Fibroblast of lung (primary cell): ENCODE measurements at regions not wholly inside any gene's neighbourhood (a gene's known extent, or its start where the extent isn't known, plus 50 kb on each side); places are given as distances from the start of the nearest gene placed in this dataset.
A peak's percentile ranks its signal among the peaks of the same experiment; 100 is the strongest.

Experiments
- DNase-seq, 2 donors: peaks; one replicate each; pipeline versions ENCODE4 v3.0.0 to v3.0.0-alpha.2; 2010; ENCODE audit warnings: low read depth in 2 of 2
- H2AFZ ChIP-seq: 2 replicates; pipeline ENCODE4 v1.5.1; 2012; ENCODE audit warnings: low read length, control low read depth, inconsistent platforms
- H3K27ac ChIP-seq: 2 replicates; pipeline ENCODE4 v1.5.1; 2011; ENCODE audit warnings: low read length, control low read depth; ENCODE audit not compliant: insufficient read depth
- H3K27me3 ChIP-seq: 2 replicates; pipeline ENCODE4 v1.5.1; 2011; ENCODE audit warnings: mild to moderate bottlenecking, low read length; ENCODE audit not compliant: control insufficient read depth, insufficient read depth
- H3K36me3 ChIP-seq: 2 replicates; pipeline ENCODE4 v1.5.1; 2011; ENCODE audit warnings: low read length; ENCODE audit not compliant: control insufficient read depth, insufficient read depth
- H3K4me1 ChIP-seq: 2 replicates; pipeline ENCODE4 v1.5.1; 2011; ENCODE audit warnings: low read length; ENCODE audit not compliant: control insufficient read depth, insufficient read depth; ENCODE audit errors: extremely low read depth
- H3K4me2 ChIP-seq: 2 replicates; pipeline ENCODE4 v1.5.1; 2011; ENCODE audit warnings: low read length, control low read depth; ENCODE audit not compliant: insufficient read depth; ENCODE audit errors: extremely low read depth
- H3K4me3 ChIP-seq, 4 experiments: fragments of 200-600 bp in 1 of 4; sonication (generic) in 1 of 4; replicated peaks in 1 of 4; 2 replicates each; pipeline ENCODE4 v1.5.1; 2011 to 2016; ENCODE audit warnings: low read length in 4 of 4, low read depth in 3 of 4, mild to moderate bottlenecking in 3 of 4, control low read depth in 2 of 4, inconsistent platforms in 1 of 4, mixed read lengths in 1 of 4; ENCODE audit not compliant: insufficient read depth in 1 of 4; ENCODE audit errors: control extremely low read depth in 1 of 4
- H3K79me2 ChIP-seq: 2 replicates; pipeline ENCODE4 v1.5.1; 2012; ENCODE audit warnings: mild to moderate bottlenecking, low read length, inconsistent platforms; ENCODE audit not compliant: control insufficient read depth, insufficient read depth
- H3K9ac ChIP-seq: 2 replicates; pipeline ENCODE4 v1.5.1; 2011; ENCODE audit warnings: mild to moderate bottlenecking, low read length, control low read depth; ENCODE audit not compliant: insufficient read depth
- H3K9me3 ChIP-seq: 2 replicates; pipeline ENCODE4 v1.5.1; 2012; ENCODE audit warnings: low read depth, low read length; ENCODE audit not compliant: control insufficient read depth, insufficient read depth
- H4K20me1 ChIP-seq: 2 replicates; pipeline ENCODE4 v1.5.1; 2011; ENCODE audit warnings: low read length; ENCODE audit not compliant: control insufficient read depth, insufficient read depth; ENCODE audit errors: extremely low read depth
- CTCF ChIP-seq, 2 donors: IDR thresholded peaks in 1 of 2; conservative IDR thresholded peaks in 1 of 2; 1 replicate in 1 of 2; 2 replicates in 1 of 2; pipeline ENCODE4 v1.5.1; 2011 to 2012; ENCODE audit warnings: low read length in 2 of 2, control low read depth in 1 of 2, inconsistent platforms in 1 of 2, low read depth in 1 of 2, mild to moderate bottlenecking in 1 of 2
- EZH2 ChIP-seq: IDR thresholded peaks from 2 replicates; pipeline ENCODE4 v1.5.1; 2012; ENCODE audit warnings: low read length, control low read depth, mild to moderate bottlenecking; ENCODE audit errors: missing control alignments

- no peaks in the 10 kb centered on the region for H4K20me1 ChIP-seq
- H3K9me3 ChIP-seq, result no peaks in the 10 kb centered on the region
- H3K9ac ChIP-seq, result no peak overlapping the region
- H3K27ac ChIP-seq, result no peak overlapping the region
- no peaks in the 10 kb centered on the region for H3K27me3 ChIP-seq
- H3K4me3 ChIP-seq, result no peak overlapping the region
- no peaks in the 10 kb centered on the region for H3K36me3 ChIP-seq
- H3K4me1 ChIP-seq, result peaks cover 2% of the 10 kb centered on the region
- H2AFZ ChIP-seq, result no peak overlapping the region
- TF ChIP-seq EZH2, result no peak
- TF ChIP-seq CTCF (conservative IDR thresholded peaks at IDR 0.05 in 1 of 2, IDR thresholded peaks at IDR 0.05 in 1 of 2; ENCODE audit: low read depth in 1 of 2, low read length in 2 of 2), result no peak
- peak; percentile 1 to 69 for DNase-seq
- H3K4me2 ChIP-seq, result no peak overlapping the region
- H3K79me2 ChIP-seq, result no peaks in the 10 kb centered on the region
Observed at GRCh38 chr2:183666031-183666430, 541.8 kb downstream of the NUP35 start.

GRCh38 chr2:183671233-183671632 lies 547.0 kb downstream of the NUP35 start:
- Histone ChIP-seq H3K36me3 (no peaks in the 10 kb centered on the region), H3K4me1 (no peaks in the 10 kb centered on the region), H3K4me3 (no peak overlapping the region), H2AFZ (no peak overlapping the region), H3K9me3 (no peaks in the 10 kb centered on the region), H3K79me2 (no peaks in the 10 kb centered on the region), H3K4me2 (no peak overlapping the region), H3K27ac (no peak overlapping the region), H3K27me3 (no peaks in the 10 kb centered on the region), H3K9ac (no peak overlapping the region), H4K20me1 (no peaks in the 10 kb centered on the region)
- no peak for DNase-seq
- TF ChIP-seq EZH2 (no peak), CTCF (conservative IDR thresholded peaks at IDR 0.05 in 1 of 2, IDR thresholded peaks at IDR 0.05 in 1 of 2; ENCODE audit: low read depth in 1 of 2, low read length in 2 of 2) (no peak)

- Histone ChIP-seq H2AFZ (no peak overlapping the region), H3K4me3 (no peak overlapping the region), H3K4me1 (no peaks in the 10 kb centered on the region), H3K79me2 (no peaks in the 10 kb centered on the region), H3K36me3 (no peaks in the 10 kb centered on the region), H4K20me1 (no peaks in the 10 kb centered on the region), H3K9ac (no peak overlapping the region), H3K27me3 (no peaks in the 10 kb centered on the region), H3K9me3 (no peaks in the 10 kb centered on the region), H3K27ac (no peak overlapping the region), H3K4me2 (no peak overlapping the region)
- no peak for TF ChIP-seq EZH2
- no peak for DNase-seq
Observed at GRCh38 chr2:183678908-183679307, 554.7 kb downstream of the NUP35 start.
